CD14-positive monocyte (primary cell): ENCODE measurements at regions not wholly inside any gene's neighbourhood (a gene's known extent, or its start where the extent isn't known, plus 50 kb on each side); places are given as distances from the start of the nearest gene placed in this dataset.
A peak's percentile ranks its signal among the peaks of the same experiment; 100 is the strongest.

ENCODE experiments used
- DNase-seq, 3 donors: peaks; one replicate each; pipeline ENCODE4 v3.0.0-alpha.2; 2011 to 2022
- H2AFZ ChIP-seq: 2 replicates; pipeline ENCODE4 v1.6.0; 2012; ENCODE audit warnings: mild to moderate bottlenecking, low read depth, low read length, inconsistent platforms; ENCODE audit not compliant: insufficient read depth, poor library complexity, severe bottlenecking
- H3K27ac ChIP-seq, 2 donors: 1 replicate in 1 of 2; 2 replicates in 1 of 2; pipeline ENCODE4 v1.5.1; 2012 to 2013; ENCODE audit warnings: low read length in 2 of 2, control low read depth in 1 of 2, inconsistent platforms in 1 of 2, low read depth in 1 of 2, mild to moderate bottlenecking in 1 of 2
- H3K27me3 ChIP-seq, 2 donors: one replicate each; pipeline versions ENCODE4 v1.6.0 to v1.6.1; 2011 to 2013; ENCODE audit warnings: low read length in 2 of 2; ENCODE audit not compliant: control insufficient read depth in 2 of 2, insufficient read depth in 2 of 2
- H3K36me3 ChIP-seq, 2 donors: replicated peaks in 1 of 2; 1 replicate in 1 of 2; 2 replicates in 1 of 2; pipeline versions ENCODE4 v1.5.1 to v1.6.1; 2012 to 2013; ENCODE audit warnings: low read length in 2 of 2, control low read depth in 1 of 2, inconsistent platforms in 1 of 2, mild to moderate bottlenecking in 1 of 2; ENCODE audit not compliant: insufficient read depth in 2 of 2, control insufficient read depth in 1 of 2
- H3K4me1 ChIP-seq, 2 donors: 1 replicate in 1 of 2; 2 replicates in 1 of 2; pipeline versions ENCODE4 v1.5.1 to v1.6.1; 2012 to 2013; ENCODE audit warnings: low read length in 2 of 2, control low read depth in 1 of 2, inconsistent platforms in 1 of 2, mild to moderate bottlenecking in 1 of 2, moderate library complexity in 1 of 2; ENCODE audit not compliant: insufficient read depth in 2 of 2, control insufficient read depth in 1 of 2
- H3K4me2 ChIP-seq: replicated peaks from 2 replicates; pipeline ENCODE3; 2012; ENCODE audit warnings: low read length, moderate library complexity, mild to moderate bottlenecking; ENCODE audit not compliant: poor library complexity, severe bottlenecking; ENCODE audit errors: extremely low read depth
- H3K4me3 ChIP-seq, 3 experiments: fragments of 200-600 bp in 1 of 3; sonication (generic) in 1 of 3; replicated peaks in 1 of 3; 1 replicate in 2 of 3; 2 replicates in 1 of 3; pipeline ENCODE4 v1.5.1; 2011 to 2013; ENCODE audit warnings: low read length in 3 of 3, mild to moderate bottlenecking in 3 of 3, control low read depth in 2 of 3, low read depth in 2 of 3, inconsistent platforms in 1 of 3, moderate library complexity in 1 of 3
- H3K79me2 ChIP-seq: 2 replicates; pipeline ENCODE4 v1.6.0; 2012; ENCODE audit warnings: mild to moderate bottlenecking, control low read depth, inconsistent platforms, low read length, moderate library complexity; ENCODE audit not compliant: insufficient read depth
- H3K9ac ChIP-seq: 2 replicates; pipeline ENCODE4 v1.6.0; 2017; ENCODE audit warnings: low read length, mild to moderate bottlenecking; ENCODE audit not compliant: insufficient read depth, poor library complexity, severe bottlenecking
- H3K9me3 ChIP-seq, 2 donors: replicated peaks in 1 of 2; 1 replicate in 1 of 2; 2 replicates in 1 of 2; pipeline versions ENCODE4 v1.5.1 to v1.6.1; 2012 to 2013; ENCODE audit warnings: low read length in 2 of 2, control low read depth in 1 of 2; ENCODE audit not compliant: control insufficient read depth in 1 of 2, insufficient read depth in 1 of 2
- H4K20me1 ChIP-seq: 2 replicates; pipeline ENCODE4 v1.6.0; 2012; ENCODE audit warnings: mild to moderate bottlenecking, low read length, control low read depth, moderate library complexity; ENCODE audit not compliant: insufficient read depth
- H3K27ac Mint-ChIP-seq, 7 donors: one replicate each; pipeline ENCODE4 v1.8.0; 2020; ENCODE audit warnings: mild to moderate bottlenecking in 7 of 7, mixed read lengths in 7 of 7, moderate library complexity in 6 of 7, inconsistent platforms in 2 of 7
- H3K27me3 Mint-ChIP-seq, 3 donors: one replicate each; pipeline ENCODE4 v1.8.0; 2021 to 2022; ENCODE audit warnings: low read depth in 3 of 3, mild to moderate bottlenecking in 3 of 3, mixed read lengths in 3 of 3, moderate library complexity in 3 of 3, inconsistent platforms in 1 of 3
- H3K36me3 Mint-ChIP-seq, 2 donors: one replicate each; pipeline ENCODE4 v1.8.0; 2020; ENCODE audit warnings: mixed read lengths in 2 of 2, inconsistent platforms in 1 of 2, mild to moderate bottlenecking in 1 of 2
- H3K4me1 Mint-ChIP-seq: one replicate; pipeline ENCODE4 v1.8.0; 2020; ENCODE audit warnings: mild to moderate bottlenecking, mixed read lengths
- H3K4me3 Mint-ChIP-seq, 2 donors: one replicate each; pipeline ENCODE4 v1.8.0; 2020; ENCODE audit warnings: mild to moderate bottlenecking in 2 of 2, mixed read lengths in 2 of 2, moderate library complexity in 1 of 2
- H3K9me3 Mint-ChIP-seq, 7 donors: one replicate each; pipeline ENCODE4 v1.8.0; 2020 to 2022; ENCODE audit warnings: mixed read lengths in 7 of 7, mild to moderate bottlenecking in 6 of 7, moderate library complexity in 6 of 7, inconsistent platforms in 2 of 7
- CTCF ChIP-seq: fragments of 200-600 bp; IDR thresholded peaks from one replicate; pipeline ENCODE4 v1.8.0; 2022; ENCODE audit warnings: antibody characterized with exemption, mild to moderate bottlenecking
- WGBS: methylation state at CpG from one replicate; pipeline ENCODE4 v1.1.5; 2013; ENCODE audit warnings: missing lambda C conversion rate; ENCODE audit not compliant: insufficient coverage; 5-methylcytosine and 5-hydroxymethylcytosine counted together
- intact Hi-C, 2 donors: fragments of 100-400 bp; cut with micrococcal nuclease; formaldehyde crosslinking; loops; one replicate each; pipeline versions ENCODE4 v1.15.0 to v1.15.1; 2023

GRCh38 chr9:110025551-110026170, 182.3 kb downstream of the C9orf152 start:
- peak overlapping the region in 1 of 7 donors; percentile 72 for H3K27ac Mint-ChIP-seq
- H3K27me3 Mint-ChIP-seq = peaks cover 7 to 17% (median 14%) of the 10 kb centered on the region in 3 donors
- no peak overlapping the region for H2AFZ ChIP-seq

GRCh38 chr9:110027671-110028081, 180.3 kb downstream of the C9orf152 start:
- Histone ChIP-seq H3K9me3 (no peaks in the 10 kb centered on the region), H3K79me2 (no peaks in the 10 kb centered on the region), H3K9ac (no peak overlapping the region), H4K20me1 (no peaks in the 10 kb centered on the region), H3K27me3 (no peaks in the 10 kb centered on the region), H3K27ac (no peak overlapping the region), H3K4me3 (no peak overlapping the region), H3K36me3 (no peaks in the 10 kb centered on the region), H3K4me1 (peaks cover 24 to 33% of the 10 kb centered on the region in 2 donors), H3K4me2 (no peak overlapping the region), H2AFZ (no peak overlapping the region)
- no peak for DNase-seq
- intact Hi-C loops = no loop called here
- H3K9me3 Mint-ChIP-seq = peaks cover 0 to 3% (median 0%) of the 10 kb centered on the region in 7 donors
- TF ChIP-seq CTCF = no peak
- peaks cover 39% of the 10 kb centered on the region for H3K4me1 Mint-ChIP-seq
- H3K36me3 Mint-ChIP-seq = no peaks in the 10 kb centered on the region
- H3K4me3 Mint-ChIP-seq = no peak overlapping the region
- H3K27ac Mint-ChIP-seq = no peak overlapping the region
- peaks cover 0 to 8% (median 4%) of the 10 kb centered on the region in 3 donors for H3K27me3 Mint-ChIP-seq
- 0% methylated on average over 1 of the region's 6 CpGs for WGBS

More at GRCh38 chr9:110025551-110026170, 182.3 kb downstream of the C9orf152 start:
- no peaks in the 10 kb centered on the region for H4K20me1 ChIP-seq
- no peaks in the 10 kb centered on the region for H3K9me3 ChIP-seq
- peaks cover 33 to 47% of the 10 kb centered on the region in 2 donors for H3K4me1 ChIP-seq
- Mint-ChIP-seq H3K9me3 (peaks cover 0 to 3% (median 0%) of the 10 kb centered on the region in 7 donors), H3K4me1 (peaks cover 52% of the 10 kb centered on the region), H3K36me3 (no peaks in the 10 kb centered on the region), H3K4me3 (peak overlapping the region in 1 of 2 donors; percentile 32)
- H3K27me3 ChIP-seq = peaks cover 4 to 9% of the 10 kb centered on the region in 2 donors
- H3K79me2 ChIP-seq = no peaks in the 10 kb centered on the region
- 31% methylated on average over 2 of the region's 4 CpGs for WGBS
- H3K9ac ChIP-seq = no peak overlapping the region
- H3K36me3 ChIP-seq = no peaks in the 10 kb centered on the region
- intact Hi-C loops = no loop called here
- H3K4me2 ChIP-seq = peak overlapping the region; percentile 1
- no peak for TF ChIP-seq CTCF
- no peak for DNase-seq
- no peak overlapping the region for H3K27ac ChIP-seq
- H3K4me3 ChIP-seq = no peak overlapping the region
